ENCODE measurements at regions not wholly inside any gene's neighbourhood (a gene's known extent, or its start where the extent isn't known, plus 50 kb on each side); places are given as distances from the start of the nearest gene placed in this dataset.
"Not testable (repeated sequence)": the region's sequence is repeated elsewhere in the genome, so short reads cannot be mapped to it uniquely, and the experiment has no call there.

DNA sequence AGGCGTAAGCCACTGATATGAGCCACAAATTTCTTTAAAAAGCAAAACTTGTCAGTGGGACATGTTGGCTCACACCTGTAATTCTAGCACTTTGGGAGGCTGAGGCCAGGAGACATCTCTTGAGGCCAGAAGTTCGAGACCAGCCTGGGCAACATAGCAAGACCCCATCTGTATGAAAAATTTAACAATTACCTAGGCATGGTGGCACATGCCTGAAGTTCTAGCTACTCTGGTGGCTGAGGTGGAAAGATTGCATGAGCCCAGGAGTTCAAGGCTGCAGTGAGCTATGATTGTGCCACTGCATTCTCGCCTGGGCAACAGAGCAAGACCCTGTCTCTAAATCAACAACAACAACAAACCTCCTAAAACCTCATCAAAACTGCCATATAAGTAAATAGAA lies 147.6 kb upstream of the BARHL2 start:
- DNase-seq: no peak

GRCh38 chr1:90862782-90863181 lies 145.7 kb upstream of the BARHL2 start:
- DNase-seq: no peak

- not testable (repeated sequence) for DNase-seq
Observed at GRCh38 chr1:90861421-90861820, 144.3 kb upstream of the BARHL2 start.

- no peak for DNase-seq
Observed at GRCh38 chr1:90856463-90857007, 139.4 kb upstream of the BARHL2 start.

GRCh38 chr1:90854397-90854924 lies 137.4 kb upstream of the BARHL2 start:
- no peak for DNase-seq

DNA sequence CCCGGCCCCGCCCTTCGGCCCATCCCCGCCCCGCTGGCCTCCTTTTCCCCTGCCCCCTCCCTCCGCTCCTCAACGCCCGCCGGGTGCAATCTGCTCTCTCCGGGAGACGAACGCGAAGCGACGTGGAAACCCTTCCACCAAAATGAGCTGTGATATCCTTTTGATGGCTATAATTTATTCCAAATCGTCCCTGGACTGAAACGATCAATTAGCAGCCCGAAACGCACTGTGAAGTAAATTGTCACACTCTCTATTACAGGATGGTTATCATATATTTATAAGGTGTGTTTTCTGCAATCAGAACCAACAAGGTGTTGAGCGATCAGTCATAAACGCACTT lies 134.6 kb upstream of the BARHL2 start:
- DNase-seq: no peak

DNA sequence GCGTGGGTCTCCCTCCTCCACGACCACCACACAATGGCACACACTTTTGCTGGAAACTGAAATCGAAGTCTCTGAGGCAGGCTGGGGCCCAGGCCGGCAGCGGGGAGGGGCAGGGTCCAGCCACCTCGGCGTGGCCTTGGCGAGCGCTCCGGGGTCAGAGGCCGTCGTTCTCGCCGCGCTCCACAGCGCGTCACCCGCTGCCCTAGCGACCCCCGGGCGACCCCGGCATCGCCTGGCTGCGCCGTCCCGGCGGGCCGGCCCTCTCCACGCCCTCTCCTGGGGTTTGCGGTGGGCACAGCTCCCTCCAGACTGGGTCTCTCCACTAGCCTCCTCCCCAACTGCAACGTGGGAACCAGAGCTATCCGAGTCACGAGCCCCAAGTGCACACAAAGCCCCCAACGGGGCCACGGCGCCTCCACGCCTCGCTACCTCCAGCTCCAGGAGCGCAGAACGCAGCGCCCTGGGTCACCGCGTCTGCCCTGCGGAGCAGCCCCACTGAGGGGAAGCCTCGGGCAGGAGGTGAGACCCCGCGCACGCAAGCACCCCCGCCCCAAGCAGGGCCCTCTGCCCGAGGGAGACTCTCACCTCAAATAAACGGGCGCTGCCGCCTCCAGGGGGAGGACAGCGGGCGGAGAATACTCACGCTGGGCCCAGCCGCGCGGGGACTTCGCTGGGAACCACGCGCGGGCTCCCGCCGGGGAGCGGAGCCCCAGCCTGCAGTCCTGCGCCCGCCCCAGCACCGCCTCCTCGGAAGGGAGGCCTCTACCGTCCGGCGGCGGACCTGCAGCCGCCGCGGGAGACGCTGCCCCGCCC lies 134.0 kb upstream of the BARHL2 start:
- DNase-seq: peak; percentile 64

GRCh38 chr1:90850181-90850897 lies 133.2 kb upstream of the BARHL2 start:
- no peak for DNase-seq

DNA sequence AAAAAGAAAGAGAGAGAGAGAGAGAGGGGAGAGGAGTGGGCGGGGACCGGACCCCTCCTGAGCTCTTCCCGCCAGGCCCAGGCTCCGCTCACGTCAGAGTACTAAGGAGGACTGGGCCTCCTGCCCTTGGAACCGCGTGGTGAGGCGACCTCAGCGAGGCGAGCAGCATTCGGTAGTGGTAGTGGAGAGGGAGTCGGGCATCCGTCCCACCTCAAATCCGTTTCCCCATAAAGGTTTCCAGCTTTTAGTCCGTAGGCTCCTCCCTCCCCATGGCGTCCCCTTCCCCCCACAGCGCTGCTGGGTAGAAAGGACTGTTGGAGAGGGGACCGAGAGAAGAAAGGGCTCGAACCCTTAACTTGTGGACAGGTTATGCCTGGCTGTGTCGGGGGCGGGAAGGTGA lies 124.4 kb upstream of the BARHL2 start:
- no peak for DNase-seq

GRCh38 chr1:90840352-90840751 lies 123.2 kb upstream of the BARHL2 start:
- no peak for DNase-seq

DNA sequence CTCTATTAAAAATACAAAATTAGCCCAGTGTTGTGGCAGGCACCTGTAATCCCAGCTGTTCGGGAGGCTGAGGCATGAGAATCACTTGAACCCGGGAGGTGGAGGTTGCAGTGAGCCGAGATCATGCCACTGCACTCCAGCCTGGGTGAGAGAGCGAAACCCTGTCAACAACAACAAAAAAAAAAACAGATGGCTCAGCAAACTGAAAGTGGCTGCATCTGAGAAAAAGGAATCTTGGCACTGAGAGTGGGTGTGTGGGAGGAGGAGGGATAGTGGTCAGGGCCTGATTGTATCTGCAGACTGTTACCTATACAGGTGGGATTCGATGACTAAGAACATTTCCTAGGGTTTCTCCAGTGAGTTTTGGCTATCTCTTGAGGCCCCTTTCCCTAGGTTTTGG lies 122.2 kb upstream of the BARHL2 start:
- DNase-seq: no peak

GRCh38 chr1:90838720-90839119 lies 121.6 kb upstream of the BARHL2 start:
- DNase-seq: no peak

DNA sequence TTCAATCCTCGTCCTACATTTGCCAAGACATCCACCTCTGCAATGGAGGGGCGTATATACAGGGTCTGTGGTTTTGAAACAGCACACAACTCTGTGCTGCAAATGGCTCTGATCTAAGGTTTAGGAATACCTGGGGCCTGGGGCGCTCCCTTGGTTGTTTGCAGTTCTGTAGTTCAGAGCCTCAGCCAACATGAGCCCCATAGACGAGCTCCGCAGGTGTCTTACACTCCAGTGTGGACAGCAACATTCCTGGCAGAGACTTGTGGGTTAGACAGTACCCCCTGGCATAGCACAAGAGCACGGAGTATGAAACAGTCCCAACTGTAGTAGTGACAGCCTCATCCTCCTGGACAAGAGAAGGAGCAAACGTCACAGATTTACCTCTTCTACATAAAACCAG lies 120.3 kb upstream of the BARHL2 start:
- DNase-seq: no peak

DNA sequence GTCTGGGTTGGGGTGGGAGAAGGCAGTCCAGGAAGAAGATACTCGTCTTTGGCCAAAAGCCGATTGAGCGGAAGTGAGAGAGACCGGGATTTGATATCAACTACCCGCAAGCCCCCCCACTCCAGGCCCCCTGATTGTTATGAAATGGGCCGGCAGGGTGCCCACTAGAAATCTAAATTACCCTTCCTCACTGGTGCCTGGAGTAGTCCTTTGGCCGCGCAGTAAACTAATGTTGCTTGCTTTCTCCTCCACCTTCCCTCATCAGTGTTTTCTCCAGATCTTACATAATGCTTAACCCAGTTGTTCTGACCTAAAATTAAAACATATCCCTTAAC lies 119.2 kb upstream of the BARHL2 start:
- no peak for DNase-seq

DNA sequence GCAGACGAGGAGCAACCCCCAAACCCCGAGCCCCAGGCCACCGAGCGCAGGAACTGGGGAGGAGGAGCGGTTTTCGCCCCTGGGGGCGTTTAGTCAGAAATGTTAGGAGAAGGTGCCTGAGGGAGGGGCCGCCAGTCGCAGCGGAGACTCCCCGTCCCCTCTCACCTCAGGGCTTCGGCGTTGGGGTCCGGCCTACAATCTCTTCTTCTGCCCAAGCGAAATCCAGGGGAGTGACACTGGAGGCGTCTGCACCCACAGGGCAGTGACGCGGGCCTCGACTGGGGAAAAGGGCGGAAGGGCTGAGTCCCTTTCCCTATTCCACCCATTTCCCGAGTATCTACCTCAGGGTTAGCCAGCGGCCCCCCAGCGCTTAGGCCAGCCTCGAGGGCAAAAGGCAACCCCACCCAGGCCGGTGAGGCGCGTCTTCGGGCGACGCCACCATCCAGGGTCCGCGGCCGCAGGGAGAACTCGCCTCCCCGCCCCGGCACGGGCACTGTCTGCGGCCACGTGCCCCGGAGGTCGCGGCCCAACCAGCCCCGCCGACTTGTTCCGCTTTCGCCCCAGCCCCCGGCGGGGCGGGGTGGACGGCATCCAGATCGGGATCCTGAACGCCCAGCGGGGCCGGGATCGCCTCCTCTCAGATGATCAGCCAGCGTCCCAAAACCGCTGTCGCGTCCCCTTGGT lies 118.7 kb upstream of the BARHL2 start:
- DNase-seq: no peak

DNA sequence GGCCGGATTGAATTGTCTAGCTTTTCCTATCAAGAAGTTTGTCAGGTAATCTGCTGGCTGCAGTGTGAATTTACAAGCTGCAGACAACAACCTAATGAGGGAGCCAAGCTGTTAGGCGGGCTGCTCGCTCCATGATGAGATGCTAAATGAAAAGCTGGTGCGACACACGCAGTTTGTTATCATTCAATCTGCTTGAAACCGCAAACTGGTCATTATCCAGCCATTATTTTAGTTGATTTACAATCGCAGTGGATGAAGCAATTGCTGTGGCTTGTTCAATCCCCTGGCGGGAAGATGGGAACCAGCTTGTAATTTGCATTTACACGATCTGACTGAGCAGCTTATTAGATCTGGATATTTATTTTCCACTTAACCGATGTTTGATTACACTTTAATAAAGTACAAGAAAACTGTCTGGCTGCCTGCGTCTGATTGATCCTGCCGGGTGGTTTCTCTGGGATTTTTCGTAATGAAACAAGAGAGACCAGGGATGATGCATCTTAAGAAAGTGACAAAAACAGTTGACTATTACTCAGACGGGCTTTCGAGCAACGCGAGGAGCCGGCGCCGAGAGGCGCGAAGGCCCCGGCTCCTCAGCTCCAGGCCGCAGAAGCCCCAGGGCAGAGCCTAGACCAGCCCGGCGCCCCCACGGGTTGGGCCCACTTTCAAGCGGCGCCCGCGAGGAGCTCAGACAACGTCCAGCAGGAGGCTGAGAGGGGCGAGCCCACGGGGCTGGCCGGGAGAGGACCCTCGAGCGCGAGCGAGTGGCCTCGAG lies 118.0 kb upstream of the BARHL2 start:
- DNase-seq: peak; percentile 85

DNA sequence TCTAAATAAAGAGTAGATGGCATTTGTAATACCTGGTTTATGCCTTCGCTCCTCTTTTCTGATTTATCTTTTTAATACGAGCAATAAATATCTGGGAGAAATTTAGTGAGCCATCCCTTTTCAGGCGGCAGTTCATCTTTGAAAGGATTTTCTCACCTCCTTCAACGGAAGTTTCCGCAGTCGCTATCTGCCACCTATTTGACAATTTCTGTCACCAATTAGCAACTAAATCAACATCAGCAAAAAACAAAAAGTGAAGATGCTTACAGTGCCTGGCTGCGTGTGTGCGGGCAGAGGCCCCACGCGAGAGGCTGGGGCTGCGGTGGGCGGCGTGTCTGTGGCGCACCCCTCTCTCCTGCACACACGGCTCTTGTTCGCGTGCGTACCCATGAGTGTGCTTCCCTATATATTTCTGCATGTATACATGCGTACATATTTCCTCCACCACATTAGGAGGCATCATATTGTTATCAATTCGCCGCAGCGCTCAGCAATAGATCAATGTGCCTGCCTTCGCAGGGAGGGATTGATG lies 117.3 kb upstream of the BARHL2 start:
- DNase-seq: no peak

DNA sequence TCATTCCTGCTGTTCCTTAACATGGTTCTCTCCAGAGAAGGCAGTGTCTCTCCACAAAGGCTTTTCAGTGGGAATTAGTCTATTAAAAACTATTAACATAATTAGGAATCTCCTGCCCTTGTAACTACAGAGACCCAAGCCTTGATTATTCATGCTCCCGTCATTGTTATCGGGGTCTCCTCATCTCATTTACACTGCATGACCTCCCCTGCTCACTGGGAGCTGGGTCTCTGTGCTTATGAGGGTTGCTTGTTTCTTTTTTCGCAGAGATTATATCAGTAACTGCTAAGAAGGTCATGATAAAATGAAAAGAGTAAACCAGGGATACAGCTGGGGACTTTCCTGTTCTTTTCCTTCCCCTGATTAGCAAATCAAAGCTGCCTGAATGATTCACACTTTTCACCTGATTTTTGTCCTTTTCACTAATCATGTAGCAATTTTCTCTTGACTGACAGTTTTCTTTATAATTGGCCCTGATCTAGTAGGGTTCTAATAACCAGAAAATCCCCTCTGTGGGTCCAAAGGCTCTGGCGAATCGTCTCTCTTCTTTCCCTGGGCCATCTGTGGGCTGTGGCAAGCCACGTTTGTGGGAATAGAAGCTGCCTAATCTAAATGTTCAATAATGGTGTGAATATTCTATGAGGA lies 116.5 kb upstream of the BARHL2 start:
- DNase-seq: no peak

DNA sequence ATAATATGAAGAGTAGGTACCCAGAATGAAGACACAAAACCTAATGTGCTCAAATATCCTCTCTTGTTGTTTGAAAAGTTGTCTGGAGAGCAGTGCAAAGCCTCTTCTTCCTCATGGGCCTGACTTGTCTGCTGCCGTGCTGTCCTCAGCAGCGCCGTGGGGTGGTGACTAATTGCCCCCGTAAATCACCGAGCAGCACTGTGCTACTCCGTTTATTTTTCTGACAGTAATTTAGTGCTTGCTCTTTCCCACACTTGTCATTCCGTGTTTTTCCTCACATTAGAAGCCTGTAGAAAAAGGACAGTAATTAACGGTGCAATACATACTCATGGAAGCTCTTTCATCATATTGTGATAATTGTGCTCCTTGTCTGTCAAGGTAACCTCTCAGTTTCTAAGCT lies 114.8 kb upstream of the BARHL2 start:
- no peak for DNase-seq

DNA sequence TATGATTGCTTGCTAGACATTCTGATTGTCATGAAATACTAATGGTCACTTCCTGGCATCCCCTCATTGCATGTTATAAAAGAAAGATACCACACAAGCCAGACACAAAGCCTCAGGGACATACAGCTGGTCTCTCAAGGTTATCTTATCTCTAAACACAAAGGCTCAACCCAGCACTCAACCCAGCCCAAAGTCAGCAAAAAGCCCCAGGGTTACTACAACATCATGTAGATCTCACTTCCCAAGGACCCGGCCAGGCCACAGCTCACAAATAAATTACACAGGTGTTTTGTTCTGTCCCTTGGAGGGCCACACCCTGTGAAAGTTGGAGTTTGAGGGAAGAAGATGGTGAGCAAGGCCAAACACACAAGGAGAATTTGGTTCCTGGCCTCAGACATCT lies 109.7 kb upstream of the BARHL2 start:
- DNase-seq: no peak

GRCh38 chr1:90826024-90826423 lies 108.9 kb upstream of the BARHL2 start:
- no peak for DNase-seq

GRCh38 chr1:90824551-90824950 lies 107.4 kb upstream of the BARHL2 start:
- DNase-seq: no peak
